Mammary epithelial cell (primary cell): ENCODE measurements at regions not wholly inside any gene's neighbourhood (a gene's known extent, or its start where the extent isn't known, plus 50 kb on each side); places are given as distances from the start of the nearest gene placed in this dataset.

Experiments
- CTCF ChIP-seq, 2 donors: IDR thresholded peaks in 1 of 2; conservative IDR thresholded peaks in 1 of 2; 2 replicates each; pipeline ENCODE4 v1.5.1; 2011 to 2012; ENCODE audit warnings: inconsistent platforms in 2 of 2, low read length in 2 of 2, mild to moderate bottlenecking in 2 of 2, control low read depth in 1 of 2, low read depth in 1 of 2; ENCODE audit not compliant: insufficient read depth in 1 of 2; ENCODE audit errors: extremely low read depth in 1 of 2
- EZH2 ChIP-seq: IDR thresholded peaks from 2 replicates; pipeline ENCODE4 v1.6.1; 2012; ENCODE audit warnings: low read length, inconsistent platforms, borderline replicate concordance

GRCh38 chr1:194442901-194443575, 1256.6 kb upstream of the B3GALT2 start:
- TF ChIP-seq CTCF (conservative IDR thresholded peaks at IDR 0.05 in 1 of 2, IDR thresholded peaks at IDR 0.05 in 1 of 2; ENCODE audit: extremely low read depth in 1 of 2, insufficient read depth in 1 of 2, low read depth in 1 of 2, low read length in 2 of 2) (no peak), EZH2 (no peak)
